ENCODE measurements at regions not wholly inside any gene's neighbourhood (a gene's known extent, or its start where the extent isn't known, plus 50 kb on each side); places are given as distances from the start of the nearest gene placed in this dataset.

GRCh38 chr1:177341773-177342172, 171.0 kb downstream of the BRINP2 start:
- TF ChIP-seq CTCF (IDR thresholded peaks at IDR 0.05; ENCODE audit: control extremely low read depth, extremely low read depth), result no peak
- no peaks in the 10 kb centered on the region for H3K4me1 ChIP-seq (ENCODE audit: control insufficient read depth in 5 of 5, insufficient read depth in 5 of 5, low read length in 5 of 5)
- no peaks in the 10 kb centered on the region for H3K36me3 ChIP-seq (ENCODE audit: control insufficient read depth in 4 of 4, insufficient read depth in 4 of 4, low read length in 4 of 4)
- ATAC-seq (ENCODE audit: insufficient read depth, low FRiP score) (no peak), DNase-seq (no peak)
- no peak overlapping the region for H3K4me3 ChIP-seq
- WGBS, 2 donors, result 61 to 63% methylated on average over 4 of the region's 4 CpGs
- no peaks in the 10 kb centered on the region for H3K27me3 ChIP-seq (ENCODE audit: control insufficient read depth in 3 of 3, insufficient read depth in 3 of 3, low read length in 2 of 3)
- peaks cover 0 to 1% (median 0%) of the 10 kb centered on the region in 4 donors for H3K9me3 ChIP-seq (ENCODE audit: control insufficient read depth in 4 of 4, insufficient read depth in 3 of 4, low read length in 3 of 4)
- no peak overlapping the region for H3K27ac ChIP-seq (ENCODE audit: low read depth in 1 of 2, low read length in 1 of 2)
- no peak overlapping the region for H3K9ac ChIP-seq (ENCODE audit: insufficient read depth in 1 of 2, low read length in 2 of 2)

GRCh38 chr1:177340601-177341067, 169.9 kb downstream of the BRINP2 start:
- 73 to 79% methylated on average over 10 of the region's 10 CpGs for WGBS, 2 donors
- no peak overlapping the region for H3K9ac ChIP-seq (ENCODE audit: insufficient read depth in 1 of 2, low read length in 2 of 2)
- no peaks in the 10 kb centered on the region for H3K9me3 ChIP-seq (ENCODE audit: control insufficient read depth in 4 of 4, insufficient read depth in 3 of 4, low read length in 3 of 4)
- H3K36me3 ChIP-seq (ENCODE audit: control insufficient read depth in 4 of 4, insufficient read depth in 4 of 4, low read length in 4 of 4), result no peaks in the 10 kb centered on the region
- DNase-seq (no peak), ATAC-seq (ENCODE audit: insufficient read depth, low FRiP score) (no peak)
- no peaks in the 10 kb centered on the region for H3K4me1 ChIP-seq (ENCODE audit: control insufficient read depth in 5 of 5, insufficient read depth in 5 of 5, low read length in 5 of 5)
- no peak overlapping the region for H3K27ac ChIP-seq (ENCODE audit: low read depth in 1 of 2, low read length in 1 of 2)
- no peak overlapping the region for H3K4me3 ChIP-seq
- no peaks in the 10 kb centered on the region for H3K27me3 ChIP-seq (ENCODE audit: control insufficient read depth in 3 of 3, insufficient read depth in 3 of 3, low read length in 2 of 3)
- TF ChIP-seq CTCF (IDR thresholded peaks at IDR 0.05; ENCODE audit: control extremely low read depth, extremely low read depth), result no peak

DNA sequence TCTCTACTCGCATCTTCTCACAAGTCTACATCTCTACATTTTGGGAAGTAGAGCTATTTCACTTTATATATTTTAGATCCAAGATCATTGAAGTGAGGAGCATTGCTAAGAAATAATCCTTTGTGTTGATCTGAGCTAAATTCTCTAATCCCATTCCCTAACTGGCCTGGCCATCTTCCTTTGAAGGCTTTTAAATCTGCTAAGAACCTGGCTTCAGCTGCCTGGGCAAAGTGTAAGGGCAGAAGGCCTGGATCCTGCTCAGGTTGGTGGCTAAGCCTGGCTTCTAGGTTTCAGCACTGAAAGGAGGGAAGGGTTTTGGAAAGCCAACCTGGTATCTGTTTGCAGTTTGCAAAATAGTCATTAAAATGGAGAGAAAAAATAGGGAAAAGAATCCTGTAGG, 167.6 kb downstream of the BRINP2 start:
- Histone ChIP-seq H3K36me3 (ENCODE audit: control insufficient read depth in 4 of 4, insufficient read depth in 4 of 4, low read length in 4 of 4) (no peaks in the 10 kb centered on the region), H3K4me3 (no peak overlapping the region), H3K27me3 (ENCODE audit: control insufficient read depth in 3 of 3, insufficient read depth in 3 of 3, low read length in 2 of 3) (no peaks in the 10 kb centered on the region), H3K27ac (ENCODE audit: low read depth in 1 of 2, low read length in 1 of 2) (no peak overlapping the region), H3K9me3 (ENCODE audit: control insufficient read depth in 4 of 4, insufficient read depth in 3 of 4, low read length in 3 of 4) (no peaks in the 10 kb centered on the region), H3K9ac (ENCODE audit: insufficient read depth in 1 of 2, low read length in 2 of 2) (no peak overlapping the region), H3K4me1 (ENCODE audit: control insufficient read depth in 5 of 5, insufficient read depth in 5 of 5, low read length in 5 of 5) (peaks cover 0 to 3% (median 0%) of the 10 kb centered on the region in 5 donors)
- DNase-seq (no peak), ATAC-seq (ENCODE audit: insufficient read depth, low FRiP score) (no peak)
- TF ChIP-seq CTCF (IDR thresholded peaks at IDR 0.05; ENCODE audit: control extremely low read depth, extremely low read depth), result no peak
- 84 to 92% methylated on average over 1 of the region's 1 CpG for WGBS, 2 donors

DNA sequence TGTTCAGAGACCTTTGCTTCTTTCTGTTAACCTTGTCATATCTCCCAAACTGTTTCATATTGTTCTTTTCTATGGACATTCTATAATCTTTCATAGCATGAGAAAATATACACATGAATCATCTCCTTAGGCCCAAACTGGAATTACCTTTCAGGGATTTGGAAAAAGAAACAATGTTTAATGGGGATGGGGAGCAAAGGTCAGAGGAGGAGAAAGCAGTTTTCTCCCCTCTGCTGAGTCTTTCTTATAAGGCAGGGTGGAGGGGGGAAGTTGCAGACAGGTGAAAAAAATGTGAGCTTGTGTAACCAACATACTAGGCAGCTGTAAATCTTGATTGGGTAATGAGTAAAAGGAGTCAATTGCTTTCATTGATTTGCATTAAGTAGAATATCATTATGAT, 164.1 kb downstream of the BRINP2 start:
- no peak for DNase-seq
- H3K27me3 ChIP-seq (ENCODE audit: control insufficient read depth in 3 of 3, insufficient read depth in 3 of 3, low read length in 2 of 3), result no peaks in the 10 kb centered on the region
- ATAC-seq (ENCODE audit: insufficient read depth, low FRiP score), result no peak
- H3K4me1 ChIP-seq (ENCODE audit: control insufficient read depth in 5 of 5, insufficient read depth in 5 of 5, low read length in 5 of 5), result peaks cover 0 to 3% (median 0%) of the 10 kb centered on the region in 5 donors
- no peak for TF ChIP-seq CTCF (IDR thresholded peaks at IDR 0.05; ENCODE audit: control extremely low read depth, extremely low read depth)
- H3K9ac ChIP-seq (ENCODE audit: insufficient read depth in 1 of 2, low read length in 2 of 2), result no peak overlapping the region
- H3K27ac ChIP-seq (ENCODE audit: low read depth in 1 of 2, low read length in 1 of 2), result no peak overlapping the region
- H3K4me3 ChIP-seq, result no peak overlapping the region
- no peaks in the 10 kb centered on the region for H3K36me3 ChIP-seq (ENCODE audit: control insufficient read depth in 4 of 4, insufficient read depth in 4 of 4, low read length in 4 of 4)
- H3K9me3 ChIP-seq (ENCODE audit: control insufficient read depth in 4 of 4, insufficient read depth in 3 of 4, low read length in 3 of 4), result no peaks in the 10 kb centered on the region

Data from lung (tissue), 11 donors.